ENCODE measurements at regions not wholly inside any gene's neighbourhood (a gene's known extent, or its start where the extent isn't known, plus 50 kb on each side); places are given as distances from the start of the nearest gene placed in this dataset.

DNA sequence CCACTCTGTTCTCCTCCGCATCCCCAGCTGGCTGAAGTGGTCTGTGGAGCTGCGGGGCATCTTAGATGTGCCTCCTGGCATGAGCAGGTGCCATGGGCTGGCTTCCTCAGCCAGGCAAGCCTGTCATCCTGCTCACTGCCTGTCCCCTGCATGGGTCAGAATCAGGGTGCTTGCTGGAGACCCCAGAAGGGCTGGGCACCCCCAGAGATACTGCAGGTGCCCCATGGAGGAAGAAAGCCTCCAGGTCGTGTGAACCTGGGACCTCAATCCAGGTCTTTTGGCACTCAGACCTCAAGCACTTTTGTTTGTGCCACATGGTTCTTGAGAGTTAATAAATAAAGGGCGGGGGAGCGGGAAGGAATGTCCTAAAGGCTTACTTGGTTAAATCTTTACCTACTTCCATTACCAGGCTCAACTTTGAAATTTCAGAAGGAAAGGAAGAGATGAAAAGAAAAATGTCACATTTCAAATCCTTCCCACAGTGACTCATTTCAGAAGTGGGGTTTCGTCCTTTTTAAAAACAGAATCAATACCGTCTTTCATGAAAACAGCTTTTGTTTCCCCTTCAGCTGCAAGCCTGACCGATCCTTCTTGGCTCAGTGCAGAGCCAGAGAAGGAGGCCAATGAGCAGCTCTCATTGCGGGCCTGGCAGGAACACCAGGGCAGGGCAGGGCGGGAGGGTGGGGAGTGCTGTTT lies 69.9 kb downstream of the RHOB start (continued):
- no peak for TF ChIP-seq RFX5 (IDR thresholded peaks at IDR 0.05; ENCODE audit: low read depth, low read length)

DNA sequence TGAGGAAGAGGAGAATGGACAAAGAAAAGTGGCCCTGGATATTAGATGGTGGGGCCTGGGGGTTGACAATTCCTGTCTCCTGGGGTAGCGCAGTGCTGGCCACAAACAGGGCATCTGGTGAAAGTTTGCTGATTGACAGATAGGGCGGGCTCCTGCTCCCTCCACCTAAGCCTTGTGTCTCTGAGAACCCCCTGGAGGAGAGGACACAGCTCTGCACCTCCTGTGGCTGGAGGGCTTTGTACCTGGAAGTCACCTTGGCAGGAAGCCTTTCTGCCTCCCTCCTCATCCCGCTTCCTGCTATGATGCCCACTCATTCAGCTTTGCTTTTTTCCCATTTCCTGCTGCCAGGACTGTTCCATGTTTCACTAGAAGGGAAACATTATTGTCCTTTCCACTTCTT lies 72.4 kb downstream of the RHOB start:
- H3K9me3 ChIP-seq (ENCODE audit: control insufficient read depth, insufficient read depth, low read length) = peaks cover 2% of the 10 kb centered on the region; the same call in 1 of the 2 replicates
- no peak for ATAC-seq (ENCODE audit: low read depth)
- no peaks in the 10 kb centered on the region; the same call in 1 of the 2 replicates for H3K27me3 ChIP-seq (ENCODE audit: control insufficient read depth, insufficient read depth, low read length)
- dilution Hi-C loops (cut with HindIII; ENCODE audit: low sequenced_read_pairs, unreplicated experiment) = no loop called here
- in situ Hi-C loops (cut with MboI; ENCODE audit: low sequenced_read_pairs) = no loop called here
- H3K4me1 ChIP-seq (ENCODE audit: control insufficient read depth, insufficient read depth, low read length) = peaks cover 12% of the 10 kb centered on the region
- no peaks in the 10 kb centered on the region for H3K79me1 ChIP-seq (ENCODE audit: low read depth in 1 of 2, low read length in 2 of 2)
- no peak overlapping the region for H3K23ac ChIP-seq (ENCODE audit: low read depth, low read length)
- no peaks in the 10 kb centered on the region for H3K36me3 ChIP-seq (ENCODE audit: control insufficient read depth, insufficient read depth, low read length)
- H2AFZ ChIP-seq (replicated peaks; ENCODE audit: low read length, poor library complexity) = no peak overlapping the region
- H3K14ac ChIP-seq (replicated peaks; ENCODE audit: low read depth, low read length) = no peak overlapping the region
- no peak overlapping the region for H2BK20ac ChIP-seq (ENCODE audit: low read depth, low read length)
- H3K9me1 ChIP-seq (ENCODE audit: insufficient read depth, low read length) = peaks cover 12% of the 10 kb centered on the region
- H3K4me3 ChIP-seq (ENCODE audit: insufficient read depth, low read depth, low read length) = no peak overlapping the region
- H3K9ac ChIP-seq (ENCODE audit: low read depth, low read length) = no peak overlapping the region
- intact Hi-C loops (cut with micrococcal nuclease) = no loop called here
- H2AK9ac ChIP-seq (replicated peaks; ENCODE audit: low read depth, low read length, poor library complexity) = no peak overlapping the region
- H4K20me1 ChIP-seq (ENCODE audit: insufficient read depth, low read length) = no peaks in the 10 kb centered on the region
- H4K8ac ChIP-seq (ENCODE audit: low read depth in 2 of 2, low read length in 2 of 2) = no peak overlapping the region
- CTCF ChIA-PET = no interaction called here
- H3K18ac ChIP-seq (ENCODE audit: low read depth, low read length) = no peak overlapping the region
- no peak overlapping the region for H2BK15ac ChIP-seq (ENCODE audit: low read depth, low read length)
- H3K27ac ChIP-seq (ENCODE audit: insufficient read depth, low read length) = no peak overlapping the region
- BruUV-seq (replicated peaks) = no TSS peak
- POLR2A ChIA-PET (ENCODE audit: unreplicated experiment) = no interaction called here
- no CpG with 5 or more reads among the region's 3 CpGs for WGBS, 2 experiments (ENCODE audit: extremely low coverage in 2 of 2, insufficient read length in 1 of 2)
- no peak overlapping the region for H3K4me2 ChIP-seq (ENCODE audit: low read depth, low read length)
- H2AK5ac ChIP-seq (ENCODE audit: low read depth, low read length) = no peak overlapping the region
- DNase-seq = no peak
- H4K91ac ChIP-seq (ENCODE audit: insufficient read depth, low read depth, low read length) = no peak overlapping the region
- no peak overlapping the region for H3K56ac ChIP-seq (ENCODE audit: extremely low read depth, insufficient read depth, low read length)
- H4K5ac ChIP-seq (ENCODE audit: low read depth, low read length) = no peak overlapping the region
- H3K4ac ChIP-seq (ENCODE audit: low read depth, low read length) = no peak overlapping the region
- no peak overlapping the region for H2BK120ac ChIP-seq (ENCODE audit: low read depth, low read length)
- no peak overlapping the region for H2BK5ac ChIP-seq (ENCODE audit: low read depth, low read length, poor library complexity, severe bottlenecking)
- TF ChIP-seq RFX5 (IDR thresholded peaks at IDR 0.05; ENCODE audit: low read depth, low read length) (no peak), CEBPB (IDR thresholded peaks at IDR 0.05; ENCODE audit: low read depth, low read length) (no peak), RCOR1 (IDR thresholded peaks at IDR 0.05; ENCODE audit: insufficient replicate concordance, low read length) (no peak), POLR2A (IDR thresholded peaks at IDR 0.05; ENCODE audit: low read depth, low read length) (no peak), NFE2L2 (IDR thresholded peaks at IDR 0.05; ENCODE audit: low read depth, low read length) (no peak), MAZ (IDR thresholded peaks at IDR 0.05; ENCODE audit: borderline replicate concordance, low read depth, low read length) (no peak), MAFK (IDR thresholded peaks at IDR 0.05; ENCODE audit: low read depth, low read length) (no peak), FOS (IDR thresholded peaks at IDR 0.05; ENCODE audit: low read depth, low read length) (no peak), MXI1 (IDR thresholded peaks at IDR 0.05; ENCODE audit: borderline replicate concordance, low read depth, low read length) (no peak), SMC3 (IDR thresholded peaks at IDR 0.05; ENCODE audit: low read depth, low read length) (no peak), BHLHE40 (IDR thresholded peaks at IDR 0.05; ENCODE audit: low read depth, low read length) (no peak)
- TF ChIP-seq, protein P1, sequence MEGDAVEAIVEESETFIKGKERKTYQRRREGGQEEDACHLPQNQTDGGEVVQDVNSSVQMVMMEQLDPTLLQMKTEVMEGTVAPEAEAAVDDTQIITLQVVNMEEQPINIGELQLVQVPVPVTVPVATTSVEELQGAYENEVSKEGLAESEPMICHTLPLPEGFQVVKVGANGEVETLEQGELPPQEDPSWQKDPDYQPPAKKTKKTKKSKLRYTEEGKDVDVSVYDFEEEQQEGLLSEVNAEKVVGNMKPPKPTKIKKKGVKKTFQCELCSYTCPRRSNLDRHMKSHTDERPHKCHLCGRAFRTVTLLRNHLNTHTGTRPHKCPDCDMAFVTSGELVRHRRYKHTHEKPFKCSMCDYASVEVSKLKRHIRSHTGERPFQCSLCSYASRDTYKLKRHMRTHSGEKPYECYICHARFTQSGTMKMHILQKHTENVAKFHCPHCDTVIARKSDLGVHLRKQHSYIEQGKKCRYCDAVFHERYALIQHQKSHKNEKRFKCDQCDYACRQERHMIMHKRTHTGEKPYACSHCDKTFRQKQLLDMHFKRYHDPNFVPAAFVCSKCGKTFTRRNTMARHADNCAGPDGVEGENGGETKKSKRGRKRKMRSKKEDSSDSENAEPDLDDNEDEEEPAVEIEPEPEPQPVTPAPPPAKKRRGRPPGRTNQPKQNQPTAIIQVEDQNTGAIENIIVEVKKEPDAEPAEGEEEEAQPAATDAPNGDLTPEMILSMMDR (conservative IDR thresholded peaks at IDR 0.05; ENCODE audit: low read depth, low read length) = no peak
- TF ChIP-seq, protein P2, sequence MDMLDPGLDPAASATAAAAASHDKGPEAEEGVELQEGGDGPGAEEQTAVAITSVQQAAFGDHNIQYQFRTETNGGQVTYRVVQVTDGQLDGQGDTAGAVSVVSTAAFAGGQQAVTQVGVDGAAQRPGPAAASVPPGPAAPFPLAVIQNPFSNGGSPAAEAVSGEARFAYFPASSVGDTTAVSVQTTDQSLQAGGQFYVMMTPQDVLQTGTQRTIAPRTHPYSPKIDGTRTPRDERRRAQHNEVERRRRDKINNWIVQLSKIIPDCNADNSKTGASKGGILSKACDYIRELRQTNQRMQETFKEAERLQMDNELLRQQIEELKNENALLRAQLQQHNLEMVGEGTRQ (IDR thresholded peaks at IDR 0.05; ENCODE audit: low read depth, low read length) = no peak
- TF ChIP-seq, protein P3, sequence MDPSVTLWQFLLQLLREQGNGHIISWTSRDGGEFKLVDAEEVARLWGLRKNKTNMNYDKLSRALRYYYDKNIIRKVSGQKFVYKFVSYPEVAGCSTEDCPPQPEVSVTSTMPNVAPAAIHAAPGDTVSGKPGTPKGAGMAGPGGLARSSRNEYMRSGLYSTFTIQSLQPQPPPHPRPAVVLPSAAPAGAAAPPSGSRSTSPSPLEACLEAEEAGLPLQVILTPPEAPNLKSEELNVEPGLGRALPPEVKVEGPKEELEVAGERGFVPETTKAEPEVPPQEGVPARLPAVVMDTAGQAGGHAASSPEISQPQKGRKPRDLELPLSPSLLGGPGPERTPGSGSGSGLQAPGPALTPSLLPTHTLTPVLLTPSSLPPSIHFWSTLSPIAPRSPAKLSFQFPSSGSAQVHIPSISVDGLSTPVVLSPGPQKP (IDR thresholded peaks at IDR 0.05; ENCODE audit: borderline replicate concordance, low read depth, low read length) = no peak
